SKM-1 treated with dmso at 0.1 percent for 144 hours (cell line): ENCODE measurements at regions not wholly inside any gene's neighbourhood (a gene's known extent, or its start where the extent isn't known, plus 50 kb on each side); places are given as distances from the start of the nearest gene placed in this dataset.
"Not testable (repeated sequence)": the region's sequence is repeated elsewhere in the genome, so short reads cannot be mapped to it uniquely, and the experiment has no call there.

Experiments
- DNase-seq: peaks from one replicate; lab custom pipeline; 2025; ENCODE audit not compliant: unreplicated experiment; lab: John Stamatoyannopoulos, UW

- DNase-seq: no peak
Measured at GRCh38 chrX:148080593-148080992, 99.5 kb downstream of the FMR1NB start.

- DNase-seq: no peak
Measured at GRCh38 chrX:148084611-148085010, 103.5 kb downstream of the FMR1NB start.

DNA sequence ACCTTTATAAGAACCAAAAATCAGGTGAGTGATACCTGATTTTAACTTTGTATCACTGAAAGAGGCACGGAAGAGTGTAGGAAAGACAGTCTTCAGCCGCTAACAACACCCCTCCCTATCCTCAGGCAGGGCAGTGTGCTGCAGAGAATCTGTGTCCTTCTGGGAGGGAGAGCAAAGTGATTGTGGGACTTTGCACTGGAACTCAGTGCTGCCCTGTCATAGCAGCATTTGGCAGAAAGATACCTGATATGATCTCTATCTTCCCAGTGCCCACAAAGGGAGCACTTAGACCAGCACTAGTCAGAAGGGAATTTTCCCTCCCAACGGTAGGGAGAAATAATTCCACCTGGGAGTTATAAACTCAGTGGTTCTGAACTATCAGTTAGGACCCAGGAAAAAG lies 139.0 kb downstream of the FMR1NB start:
- no peak for DNase-seq

- DNase-seq: no peak
Measured at GRCh38 chrX:148120999-148121623, 140.0 kb downstream of the FMR1NB start.

DNA sequence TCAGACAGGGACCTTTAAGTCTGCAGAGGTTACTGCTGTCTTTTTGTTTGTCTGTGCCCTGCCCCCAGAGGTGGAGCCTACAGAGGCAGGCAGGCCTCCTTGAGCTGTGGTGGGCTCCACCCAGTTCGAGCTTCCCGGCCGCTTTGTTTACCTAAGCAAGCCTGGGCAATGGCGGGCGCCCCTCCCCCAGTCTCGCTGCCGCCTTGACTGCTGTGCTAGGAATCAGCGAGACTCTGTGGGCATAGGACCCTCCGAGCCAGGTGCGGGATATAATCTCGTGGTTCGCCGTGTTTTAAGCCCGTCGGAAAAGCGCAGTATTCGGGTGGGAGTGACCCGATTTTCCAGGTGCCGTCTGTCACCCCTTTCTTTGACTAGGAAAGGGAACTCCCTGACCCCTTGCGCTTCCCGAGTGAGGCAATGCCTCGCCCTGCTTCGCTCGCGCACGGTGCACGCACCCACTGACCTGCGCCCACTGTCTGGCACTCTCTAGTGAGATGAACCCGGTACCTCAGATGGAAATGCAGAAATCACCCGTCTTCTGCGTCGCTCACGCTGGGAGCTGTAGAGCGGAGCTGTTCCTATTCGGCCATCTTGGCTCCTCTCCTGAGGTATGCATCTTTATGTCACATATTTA lies 147.9 kb downstream of the FMR1NB start:
- DNase-seq: not testable (repeated sequence)

DNA sequence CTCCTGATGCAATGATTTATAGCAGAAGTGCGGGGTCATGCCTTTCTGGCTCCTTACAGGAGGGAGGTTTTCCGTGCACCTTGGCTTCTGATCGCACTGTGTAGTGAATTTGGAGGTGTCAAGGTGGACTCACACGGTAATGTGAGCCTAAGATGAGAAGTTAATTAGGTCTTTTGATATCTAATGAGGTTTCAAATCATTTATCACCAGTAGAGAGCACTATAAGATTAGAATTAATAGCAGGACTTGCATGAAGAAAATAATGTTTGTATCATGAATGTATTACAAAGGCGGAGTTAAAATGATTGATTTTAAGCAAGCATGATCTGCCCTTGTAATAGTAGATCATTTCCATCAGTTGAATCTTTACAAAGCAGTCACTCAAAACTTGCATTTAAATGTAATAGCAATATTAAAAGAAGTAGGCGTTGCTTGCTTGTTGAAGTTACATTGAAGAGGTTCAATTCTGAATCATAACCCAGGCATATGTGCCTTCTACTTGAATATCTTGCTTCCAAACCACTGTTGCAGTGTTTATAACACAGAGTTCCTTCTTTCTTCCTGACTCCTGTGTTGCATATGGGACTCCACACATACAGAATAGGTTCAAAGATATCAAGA lies 152.1 kb downstream of the FMR1NB start:
- DNase-seq: no peak

DNA sequence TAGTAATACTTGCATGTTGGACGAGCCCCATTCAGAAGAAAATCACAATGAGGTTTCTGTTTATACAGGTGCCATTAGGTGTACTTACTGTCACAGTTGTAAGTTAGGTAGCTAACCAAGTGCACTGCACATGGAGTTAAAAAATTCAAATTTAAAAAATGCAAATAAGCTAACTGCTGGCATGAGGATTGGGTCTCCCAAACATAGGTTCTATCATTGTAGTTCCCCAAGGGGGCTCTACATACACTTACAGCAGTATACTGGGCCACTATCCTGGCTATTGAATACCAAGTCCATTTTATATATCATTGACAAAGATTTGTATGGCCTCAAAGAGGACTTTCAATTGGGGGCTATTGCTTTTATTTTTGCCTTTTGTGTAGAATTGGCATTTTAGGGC lies 153.4 kb downstream of the FMR1NB start:
- DNase-seq: no peak

DNA sequence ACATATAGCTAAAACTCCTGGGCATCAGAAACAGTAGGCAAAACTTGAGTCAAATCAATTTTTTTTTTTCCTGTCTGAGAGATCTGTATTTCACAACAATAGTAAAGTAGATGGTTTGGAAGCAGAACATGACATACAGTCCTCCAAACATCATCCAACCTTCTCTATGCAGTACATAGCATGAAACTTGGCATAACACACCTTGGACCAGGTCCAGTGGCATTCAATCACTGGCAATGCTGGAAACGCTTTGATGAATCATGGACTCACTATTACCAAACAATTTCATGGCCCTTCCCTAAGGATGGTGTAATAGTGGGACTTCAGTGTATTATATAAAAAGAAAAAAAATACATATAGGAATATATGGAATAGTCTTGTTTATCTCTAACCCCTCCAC lies 154.6 kb downstream of the FMR1NB start:
- DNase-seq: no peak

DNA sequence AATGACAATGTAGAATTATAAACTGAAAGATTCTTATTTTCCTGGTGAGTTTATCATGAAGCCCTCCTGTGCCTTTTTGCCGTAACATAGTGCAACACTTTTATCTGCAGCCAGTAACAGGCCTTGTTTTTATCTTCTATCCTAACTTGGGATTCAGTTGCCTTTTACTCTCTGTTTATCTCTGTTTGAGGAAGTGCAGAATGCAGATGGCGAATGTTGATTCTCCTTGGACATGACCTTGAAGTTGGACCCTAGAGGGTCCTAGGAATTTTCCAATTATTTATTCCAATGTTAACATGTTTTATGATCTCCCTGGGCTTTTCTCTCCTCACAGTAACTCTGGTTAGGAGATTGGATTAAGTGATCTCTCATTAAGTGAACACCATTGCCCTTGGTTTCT lies 165.0 kb downstream of the FMR1NB start:
- DNase-seq: no peak

- DNase-seq: no peak
Measured at GRCh38 chrX:148156986-148157385, 175.8 kb downstream of the FMR1NB start.

GRCh38 chrX:148159796-148160195 lies 178.7 kb downstream of the FMR1NB start:
- DNase-seq: no peak

GRCh38 chrX:148161701-148162100 lies 180.6 kb downstream of the FMR1NB start:
- DNase-seq: no peak

DNA sequence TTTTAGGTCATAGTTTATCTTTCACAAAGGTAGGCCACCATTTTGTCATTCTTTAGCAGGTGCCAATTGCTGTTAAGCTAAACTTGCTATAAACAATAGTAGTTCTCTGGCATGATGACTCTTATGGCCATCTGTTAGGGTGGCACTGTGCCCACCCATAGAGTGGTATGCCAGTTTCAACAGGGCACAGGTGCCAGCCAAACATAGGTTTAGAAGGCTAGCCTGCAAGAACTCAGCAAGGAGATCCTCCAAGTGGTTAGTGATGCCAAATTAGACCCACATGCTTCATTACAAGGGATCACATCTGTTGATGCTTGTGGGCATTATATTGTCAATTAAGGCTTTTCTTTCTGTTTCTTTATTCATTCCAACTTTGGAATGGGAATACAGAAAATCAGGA lies 204.5 kb downstream of the FMR1NB start:
- no peak for DNase-seq

GRCh38 chrX:148192547-148192946 lies 211.4 kb downstream of the FMR1NB start:
- DNase-seq: no peak

GRCh38 chrX:148193759-148194158 lies 212.6 kb downstream of the FMR1NB start:
- DNase-seq: no peak

DNA sequence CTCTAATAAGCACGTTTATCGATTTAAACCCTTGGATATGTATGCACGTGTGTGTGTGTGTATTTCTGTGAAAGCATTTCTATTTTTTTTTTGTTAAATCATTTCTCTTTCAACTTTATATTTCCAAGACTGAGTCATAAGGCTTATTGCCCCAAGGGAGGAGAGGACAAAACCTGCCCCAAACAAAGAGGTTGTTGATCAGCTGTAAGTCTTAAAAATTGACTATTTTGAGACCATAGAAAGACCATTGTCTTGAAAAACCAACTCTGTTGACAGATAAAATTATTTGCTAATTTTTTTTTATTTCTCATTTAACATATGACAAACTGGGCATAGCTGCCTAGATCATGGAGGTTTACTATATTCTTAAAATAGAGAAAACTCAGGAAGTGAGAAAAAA lies 222.4 kb downstream of the FMR1NB start:
- no peak for DNase-seq

DNA sequence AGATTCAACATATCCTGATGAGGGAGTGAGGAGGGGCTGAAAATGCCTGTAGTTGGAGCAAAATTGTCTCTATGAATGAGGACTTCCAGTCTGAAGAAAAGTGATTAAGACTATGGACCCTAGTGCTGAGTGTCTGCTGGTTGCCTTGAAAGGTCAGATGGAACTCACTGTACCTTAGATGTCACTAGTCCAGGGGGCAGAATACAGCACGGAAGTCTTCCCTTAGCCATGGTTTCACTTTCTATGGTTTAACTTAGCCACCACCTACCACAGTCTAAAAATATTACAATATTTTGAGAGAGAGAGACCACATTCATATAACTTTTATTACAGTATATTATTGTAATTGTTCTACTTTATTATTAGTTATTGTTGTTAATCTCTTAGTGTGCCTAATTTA lies 223.1 kb downstream of the FMR1NB start:
- DNase-seq: no peak

- DNase-seq: no peak
Measured at GRCh38 chrX:148214786-148215185, 233.6 kb downstream of the FMR1NB start.

- DNase-seq: no peak
Measured at GRCh38 chrX:148215726-148216125, 234.6 kb downstream of the FMR1NB start.

DNA sequence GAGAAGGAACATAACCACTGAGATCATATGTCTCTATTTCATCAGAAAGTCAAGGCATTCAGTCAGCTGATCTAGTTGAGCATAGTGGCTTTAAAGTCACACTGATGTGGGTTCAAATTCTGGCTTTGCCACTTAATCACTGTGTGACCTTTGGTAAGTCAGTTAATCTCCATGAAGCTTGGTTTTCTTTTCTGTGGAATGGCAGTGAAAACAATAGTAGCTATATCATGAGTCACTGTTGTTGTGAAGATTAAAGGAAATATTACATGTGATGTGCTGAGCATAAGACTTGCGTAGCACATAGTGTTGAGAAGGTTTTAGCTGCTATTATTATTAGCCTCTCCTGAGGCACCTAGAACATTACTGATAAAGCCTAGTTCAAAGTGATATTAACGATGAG lies 242.2 kb downstream of the FMR1NB start:
- no peak for DNase-seq

DNA sequence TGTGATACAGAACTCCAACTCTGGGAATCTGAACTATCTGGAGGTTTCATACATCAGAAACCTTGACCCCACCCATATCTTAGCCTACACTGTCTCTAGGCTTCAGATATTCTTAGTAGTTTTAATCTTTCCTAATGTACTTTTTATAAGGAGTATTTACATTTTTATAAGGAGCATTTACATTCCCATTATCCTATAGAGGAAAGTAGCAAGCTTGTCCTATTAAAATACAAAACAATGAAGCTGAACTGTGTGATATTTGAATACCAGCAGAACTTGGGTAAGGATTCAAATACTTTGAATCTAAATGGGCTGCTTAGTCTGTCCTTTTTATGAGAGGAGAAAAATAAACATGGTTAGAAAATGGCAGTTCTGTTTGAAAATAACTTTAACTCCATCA lies 247.4 kb downstream of the FMR1NB start:
- DNase-seq: no peak

DNA sequence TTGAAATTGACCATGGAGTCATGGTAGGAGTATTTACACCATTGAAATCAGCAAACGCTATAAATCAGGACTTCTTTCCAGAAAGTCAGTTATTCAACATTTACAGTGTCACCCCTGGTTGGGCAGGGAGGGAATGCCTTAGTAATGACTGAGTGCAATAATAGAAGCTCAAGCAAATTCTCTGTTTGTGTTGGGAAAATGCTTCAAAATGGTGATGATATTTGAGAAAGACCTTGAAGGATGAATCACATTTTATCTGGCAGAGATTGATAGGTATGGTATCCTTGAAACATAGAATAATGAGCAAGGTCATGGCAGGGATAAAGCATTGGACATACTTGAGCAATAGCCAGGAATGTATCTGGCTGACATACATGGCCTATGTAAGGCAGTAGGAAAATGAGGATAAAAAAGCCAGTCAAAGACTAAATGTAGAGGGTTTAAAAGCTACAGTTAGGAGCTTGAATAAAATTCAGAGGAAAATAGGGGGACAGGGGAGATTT lies 248.7 kb downstream of the FMR1NB start:
- no peak for DNase-seq
